ENCODE measurements at regions not wholly inside any gene's neighbourhood (a gene's known extent, or its start where the extent isn't known, plus 50 kb on each side); places are given as distances from the start of the nearest gene placed in this dataset.
"Not testable (repeated sequence)": the region's sequence is repeated elsewhere in the genome, so short reads cannot be mapped to it uniquely, and the experiment has no call there.

DNA sequence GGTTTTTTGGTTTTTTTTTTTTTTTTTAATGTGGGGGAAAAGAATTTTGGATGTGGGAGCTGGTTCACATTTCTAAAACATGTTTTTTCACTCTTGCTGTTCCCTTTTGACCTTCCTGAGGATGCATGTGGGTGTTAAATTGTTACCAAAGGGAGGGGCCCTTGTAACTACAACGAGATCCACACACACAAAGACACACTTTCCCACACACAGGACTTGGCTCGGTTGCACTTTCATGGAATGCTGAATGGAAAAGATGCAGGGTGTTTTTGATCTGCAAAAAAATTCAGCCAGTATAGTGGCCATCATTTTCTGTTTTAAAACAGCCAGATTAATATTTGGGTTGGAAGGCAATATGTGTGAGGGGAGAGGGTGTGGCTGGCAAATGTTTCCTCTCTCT is 576.9 kb downstream of the EBF1 start:
- ATAC-seq: no peak

DNA sequence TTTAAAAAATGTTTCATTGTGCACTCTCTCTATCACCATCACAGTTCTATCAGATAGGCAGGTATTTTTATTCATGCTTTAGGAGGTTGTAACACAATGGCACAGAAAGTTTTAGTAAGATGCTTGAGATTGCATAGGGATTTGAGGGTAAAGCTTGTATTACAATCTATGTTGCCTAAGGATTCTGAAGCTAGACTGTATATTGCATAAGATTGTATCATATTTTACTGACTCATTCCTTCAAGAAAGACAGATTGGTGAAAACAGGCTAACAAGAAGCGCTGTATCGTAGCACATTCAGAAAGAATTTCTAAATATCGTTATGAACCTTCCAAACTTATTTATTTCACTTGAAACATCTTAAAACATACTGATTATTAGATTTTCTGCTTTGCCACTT is 577.7 kb downstream of the EBF1 start:
- ATAC-seq (no peak), DNase-seq (ENCODE audit: low spot score) (no peak)

More for the DNA sequence above, 576.9 kb downstream of the EBF1 start:
- no peak for DNase-seq (ENCODE audit: low spot score)

DNA sequence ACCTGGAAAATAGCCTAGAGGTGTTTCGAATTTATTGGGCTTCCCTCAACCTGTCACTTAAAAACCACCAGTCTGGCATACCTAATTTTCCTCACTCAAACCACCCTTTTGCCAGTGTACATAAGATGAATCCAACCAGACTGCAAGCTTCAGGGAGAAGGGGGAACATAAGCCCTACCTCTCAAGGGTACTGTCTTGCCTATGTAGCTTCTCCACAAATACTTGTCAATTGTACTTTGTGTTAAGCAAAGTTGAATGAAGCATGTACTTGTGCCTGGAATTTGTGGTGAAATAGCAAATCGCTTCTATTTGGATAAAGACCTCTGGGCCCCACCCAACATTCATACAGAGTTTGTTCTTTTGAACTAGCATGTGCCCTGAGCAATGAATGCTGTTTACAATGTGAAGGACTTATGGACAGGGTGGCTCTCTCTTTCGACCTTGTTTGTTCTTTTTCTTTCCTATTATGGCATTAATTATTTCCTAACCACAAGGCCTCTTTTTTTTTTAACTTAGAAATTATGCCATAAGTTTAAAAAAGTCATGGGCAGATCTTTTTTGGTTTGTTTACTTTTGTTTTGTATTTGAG is 580.2 kb downstream of the EBF1 start:
- peak; percentile 48 for ATAC-seq
- DNase-seq (ENCODE audit: low spot score): no peak

DNA sequence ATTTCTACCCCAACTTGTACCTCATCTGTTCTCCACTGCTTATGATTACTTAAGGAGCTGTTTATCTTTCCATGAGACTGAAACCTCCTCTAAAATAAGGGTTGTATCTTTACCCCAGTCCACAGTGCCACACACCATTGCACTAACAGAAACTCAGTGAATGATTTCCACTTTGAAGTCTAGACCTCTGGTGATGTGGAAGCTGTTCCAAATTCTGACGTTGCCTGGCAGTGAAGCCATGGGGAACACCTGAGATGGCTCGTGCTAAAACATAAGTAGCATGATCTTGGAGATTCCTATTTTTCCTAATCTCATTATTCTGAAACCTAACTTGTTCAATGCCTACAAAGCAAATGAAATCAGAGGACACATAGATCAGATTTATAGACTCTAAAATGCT is 583.2 kb downstream of the EBF1 start:
- no peak for ATAC-seq

DNA sequence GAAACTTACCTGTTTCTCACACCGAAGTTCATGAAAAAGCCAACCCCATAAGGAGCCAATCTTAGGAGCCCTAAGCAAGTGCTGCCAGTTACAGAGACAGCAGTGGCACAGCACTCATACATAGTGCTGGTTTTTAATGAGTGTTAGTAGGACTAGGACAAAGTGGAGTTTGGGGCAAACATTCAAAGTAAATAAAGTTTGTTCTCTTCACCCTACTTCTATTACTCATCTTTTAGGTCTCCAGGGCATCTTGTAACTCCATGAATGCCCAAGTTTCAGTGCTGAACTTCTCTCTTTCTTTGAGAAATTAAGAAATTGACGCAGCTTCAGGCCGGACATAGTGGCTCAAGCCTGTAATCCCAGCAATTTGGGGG is 584.7 kb downstream of the EBF1 start:
- DNase-seq (ENCODE audit: low spot score) (no peak), ATAC-seq (no peak)

More for the DNA sequence above, 583.2 kb downstream of the EBF1 start:
- DNase-seq (ENCODE audit: low spot score): no peak

DNA sequence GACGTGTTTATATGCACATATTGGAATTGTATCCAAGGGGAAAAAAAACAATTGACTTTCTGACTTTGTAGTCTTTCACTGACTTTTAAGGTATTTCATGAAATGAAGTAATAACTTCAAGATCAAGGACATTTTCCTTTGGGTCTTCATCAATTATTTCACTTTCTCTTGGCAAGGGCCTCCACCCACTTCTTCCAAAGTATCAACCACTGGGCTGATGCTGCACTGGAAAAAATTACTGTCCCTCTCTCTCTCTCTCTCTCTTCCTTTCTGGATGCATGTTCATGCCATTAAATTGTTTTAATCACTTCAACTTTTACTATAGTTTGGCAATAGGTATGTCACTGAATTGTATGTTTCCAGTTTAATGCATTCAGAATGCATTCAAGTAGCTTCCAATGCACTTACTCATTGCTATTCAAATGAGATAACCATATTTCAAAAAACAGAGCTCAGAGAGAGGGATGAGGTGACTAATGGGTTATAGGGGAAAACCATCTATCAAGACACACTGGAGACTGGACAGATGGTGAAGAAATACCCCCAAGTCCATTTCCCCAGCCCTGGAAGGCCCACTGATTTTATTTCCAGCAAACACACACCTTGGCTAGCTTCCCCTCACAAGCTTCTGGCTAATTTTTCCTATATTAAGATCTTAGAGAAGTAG is 585.3 kb downstream of the EBF1 start:
- ATAC-seq (no peak), DNase-seq (ENCODE audit: low spot score) (no peak)

DNA sequence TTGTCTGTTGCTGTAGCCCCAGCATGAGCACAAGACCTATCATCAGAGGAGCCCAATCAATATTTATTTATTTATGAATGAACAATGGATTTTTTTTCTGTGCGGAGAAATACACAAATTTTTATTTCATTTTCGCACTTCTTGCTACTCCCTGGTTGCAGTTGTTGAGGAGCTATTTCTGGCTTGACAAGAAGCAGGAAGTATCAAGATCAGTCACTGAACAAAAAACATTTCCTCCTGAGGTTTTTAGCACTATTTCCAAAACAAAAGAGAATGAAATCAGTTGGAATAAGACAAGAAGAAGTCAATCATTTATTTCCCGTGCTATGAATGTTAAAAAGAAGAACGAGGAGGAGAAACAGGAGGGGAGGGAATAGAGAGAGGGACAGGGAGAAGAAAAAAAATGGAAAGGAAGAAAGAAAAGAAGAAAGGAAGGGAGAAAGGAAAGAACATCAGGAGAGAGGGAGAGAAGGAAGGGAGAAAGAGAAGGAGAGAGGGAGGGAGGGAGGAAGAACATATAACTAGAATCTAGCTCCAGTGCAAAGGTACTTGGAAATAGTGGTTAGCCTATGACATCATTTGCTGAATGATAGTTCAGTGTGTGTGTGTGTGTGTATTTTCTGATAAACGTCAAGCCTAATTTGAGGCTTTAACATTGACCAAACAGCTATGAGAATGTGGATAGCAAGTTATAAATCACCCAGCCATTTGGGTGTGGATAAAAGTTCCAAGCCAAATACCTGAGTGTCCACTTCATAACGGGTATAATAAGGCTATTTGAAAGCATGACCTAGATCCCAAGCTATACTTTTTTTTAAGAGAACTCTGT is 586.0 kb downstream of the EBF1 start:
- no peak for DNase-seq (ENCODE audit: low spot score)
- no peak for ATAC-seq

DNA sequence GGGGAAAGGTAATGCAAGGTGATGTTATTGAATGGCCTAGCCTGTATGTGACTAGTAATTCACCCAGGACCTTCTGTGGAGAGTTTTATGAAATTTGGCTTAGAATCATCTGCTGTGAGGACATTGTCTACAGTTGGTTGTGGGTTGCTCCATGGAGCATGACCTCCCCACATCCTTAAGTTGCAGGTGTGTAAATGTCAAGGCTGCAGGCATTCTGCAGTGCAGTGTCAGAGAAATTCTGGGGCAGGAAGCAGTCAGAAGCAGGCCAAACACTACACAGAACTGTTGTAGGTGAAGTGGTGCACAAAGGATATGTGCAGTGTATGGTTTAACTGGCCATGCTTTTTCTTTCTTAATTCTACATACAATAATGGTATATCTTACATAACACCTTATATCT is 588.3 kb downstream of the EBF1 start:
- no peak for ATAC-seq
- no peak for DNase-seq (ENCODE audit: low spot score)

DNA sequence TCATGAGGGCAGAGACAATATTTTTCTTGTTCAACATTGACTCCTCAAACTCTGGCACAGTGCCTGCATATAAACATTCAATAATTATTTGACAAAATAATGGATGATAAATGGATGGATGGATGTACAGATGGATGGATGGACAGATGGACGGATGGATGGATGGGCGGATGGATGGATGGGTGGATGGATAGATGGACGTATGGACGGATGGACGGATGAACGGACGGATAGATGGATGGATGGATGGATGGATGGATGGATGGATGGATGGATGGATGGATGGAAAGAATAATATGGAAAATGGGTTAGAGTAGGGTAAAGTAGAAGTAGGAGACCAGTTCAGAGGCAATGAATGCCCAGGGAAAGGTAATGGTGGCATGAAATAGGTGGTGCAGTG is 589.2 kb downstream of the EBF1 start:
- DNase-seq (ENCODE audit: low spot score) (no peak), ATAC-seq (no peak)

DNA sequence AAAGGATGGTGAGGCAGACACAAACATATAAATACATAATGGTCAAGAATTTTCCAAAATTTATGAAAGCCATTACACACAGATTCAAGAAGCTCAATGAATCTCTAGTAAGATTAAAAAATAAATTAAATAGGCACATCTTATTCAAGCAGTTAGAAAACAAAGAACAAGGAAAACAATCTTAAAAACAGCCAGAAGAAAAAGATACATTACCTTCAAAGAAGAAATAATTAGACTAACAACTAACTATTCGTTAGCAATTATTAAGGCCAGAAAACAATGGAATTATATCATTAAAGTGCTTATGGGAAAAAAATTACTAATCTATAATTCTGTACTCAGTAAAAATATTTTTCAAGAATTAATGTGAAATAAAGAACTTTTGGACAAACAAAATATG is 593.1 kb downstream of the EBF1 start:
- no peak for DNase-seq (ENCODE audit: low spot score)

DNA sequence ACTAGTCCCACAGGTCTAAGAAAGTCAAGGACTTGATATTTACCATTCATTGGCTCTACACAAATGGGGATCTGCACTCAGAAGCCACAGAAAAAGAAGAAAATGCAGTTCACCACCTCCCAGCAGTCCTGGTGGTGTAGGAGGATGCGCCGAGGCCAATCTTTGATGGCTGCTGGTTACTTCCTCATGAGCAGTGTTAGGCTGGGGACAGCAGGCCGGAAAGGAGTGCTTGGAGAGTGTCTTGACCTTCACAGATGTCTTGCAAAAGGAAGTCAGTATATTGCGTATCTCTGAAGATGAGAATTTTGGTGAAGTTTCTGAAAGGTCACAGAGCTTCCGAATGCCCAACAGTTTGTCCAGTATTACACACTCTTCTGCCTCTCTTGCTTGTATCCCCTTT is 597.0 kb downstream of the EBF1 start:
- ATAC-seq (peak; percentile 34), DNase-seq (ENCODE audit: low spot score) (no peak)

More for the DNA sequence above, 593.1 kb downstream of the EBF1 start:
- no peak for ATAC-seq

DNA sequence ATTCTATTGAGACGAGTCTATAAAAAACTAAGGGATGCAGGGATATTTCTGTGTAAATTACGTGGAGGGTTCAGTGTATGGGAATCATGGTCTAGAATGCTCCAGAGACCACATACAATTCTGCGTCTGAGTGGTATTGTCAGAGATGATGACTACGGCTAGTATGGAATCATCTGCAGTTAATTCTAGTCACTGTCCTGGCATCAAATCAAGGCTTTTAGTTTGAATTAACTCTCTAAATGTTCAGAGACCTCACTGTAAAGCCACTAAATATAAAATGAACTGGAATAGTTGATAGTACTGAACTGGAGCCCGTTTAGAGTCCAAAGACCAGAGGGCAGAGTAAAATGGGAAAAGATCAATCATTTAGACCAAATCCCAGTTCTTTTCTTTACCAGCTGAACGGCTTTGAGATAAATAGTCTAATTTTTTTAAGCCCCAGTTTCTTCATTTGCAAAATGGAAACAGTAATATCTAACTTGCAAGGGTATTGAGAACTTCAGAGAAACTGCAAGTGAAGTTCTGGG is 599.8 kb downstream of the EBF1 start:
- ATAC-seq (peak; percentile 80), DNase-seq (ENCODE audit: low spot score) (no peak)

DNA sequence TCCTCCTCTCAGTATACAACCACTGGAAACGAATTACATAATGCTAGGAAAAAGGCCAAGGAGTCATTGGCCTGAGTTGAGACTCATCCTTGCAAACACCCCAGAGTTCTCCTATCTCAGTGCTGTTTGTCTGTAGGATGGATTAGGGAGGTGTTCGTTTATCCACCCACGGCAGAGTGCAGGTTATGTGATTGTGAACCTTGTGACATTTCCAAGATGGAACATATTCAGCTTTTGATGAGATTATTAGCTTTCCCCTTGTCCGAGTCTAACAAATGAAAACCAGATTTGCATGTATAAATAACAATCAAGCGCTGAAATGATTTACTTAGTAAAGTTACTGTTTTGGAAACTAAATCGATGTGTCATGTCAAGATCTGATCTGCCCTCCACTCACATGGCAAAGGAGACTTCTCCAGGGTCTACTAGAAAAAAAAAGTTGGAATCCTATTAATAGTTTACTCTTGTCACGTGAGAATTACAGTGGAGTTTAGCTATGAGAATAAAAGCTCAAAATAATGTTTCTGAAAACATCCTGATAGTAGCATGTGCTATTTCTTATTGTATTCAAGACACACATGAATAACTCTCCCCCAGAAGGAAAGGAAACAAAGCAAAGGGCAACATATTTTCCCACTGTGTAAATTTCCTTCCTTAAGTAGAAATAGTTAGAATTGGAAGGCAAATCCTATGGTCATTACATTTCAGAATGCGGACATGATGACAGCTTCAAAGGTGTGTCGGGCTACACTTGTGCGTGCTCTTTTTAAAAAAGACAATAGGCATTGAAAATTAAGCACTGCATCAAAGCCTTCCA is 600.4 kb downstream of the EBF1 start:
- DNase-seq (ENCODE audit: low spot score) (no peak), ATAC-seq (peak; percentile 82)

DNA sequence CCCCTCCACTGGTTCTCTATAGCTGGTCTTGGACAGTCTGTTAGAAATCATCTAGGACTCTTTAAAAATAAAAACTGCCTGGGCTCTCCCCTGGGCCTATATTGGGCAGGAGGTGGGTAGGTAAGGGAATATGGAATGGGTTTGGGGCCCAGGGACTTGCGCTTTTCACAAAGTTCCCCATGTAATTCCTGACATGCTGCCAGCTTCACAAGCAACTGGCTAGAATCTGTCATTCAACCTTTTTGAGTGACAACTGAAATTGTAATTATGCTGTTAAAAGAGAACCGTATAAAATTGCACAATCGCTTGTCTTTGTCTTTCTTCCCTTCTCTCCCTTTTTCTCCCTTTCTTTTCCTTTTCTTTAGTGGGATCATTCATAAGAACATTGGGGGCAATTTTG is 603.1 kb downstream of the EBF1 start:
- ATAC-seq (no peak), DNase-seq (ENCODE audit: low spot score) (no peak)

DNA sequence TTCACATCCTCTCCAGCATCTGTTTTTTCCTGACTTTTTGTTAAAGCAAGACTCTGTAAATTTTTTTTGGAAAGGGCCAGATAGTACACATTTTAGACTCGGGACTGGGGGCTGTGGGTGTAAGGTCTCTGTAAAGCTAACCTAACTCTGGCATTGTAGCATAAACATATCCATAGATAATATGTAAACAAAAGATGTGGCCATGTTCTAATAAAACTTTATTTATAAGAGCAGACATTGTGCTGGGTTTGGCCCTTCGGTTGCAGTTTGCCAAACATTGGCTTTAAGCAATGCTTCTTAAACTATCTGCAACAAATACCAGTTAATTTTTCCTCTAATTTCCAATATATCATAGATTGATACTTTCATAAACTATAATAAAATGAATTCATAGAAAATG is 605.2 kb downstream of the EBF1 start:
- DNase-seq (ENCODE audit: low spot score) (no peak), ATAC-seq (no peak)

DNA sequence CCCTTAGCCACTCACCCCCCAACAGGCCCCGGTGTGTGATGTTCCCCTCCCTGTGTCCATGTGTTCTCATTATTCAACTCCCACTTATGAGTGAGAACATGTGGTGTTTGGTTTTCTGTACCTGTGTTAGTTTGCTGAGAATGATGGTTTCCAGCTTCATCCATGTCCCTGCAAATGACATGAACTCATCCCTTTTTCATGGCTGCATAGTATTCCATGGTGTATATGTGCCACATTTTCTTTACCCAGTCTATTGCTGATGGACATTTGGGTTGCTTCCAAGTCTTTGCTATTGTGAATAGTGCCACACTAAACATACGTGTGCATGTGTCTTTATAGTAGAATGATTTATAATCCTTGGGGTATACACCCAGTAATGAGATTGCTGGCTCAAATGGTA is 605.7 kb downstream of the EBF1 start:
- not testable (repeated sequence) for DNase-seq (ENCODE audit: low spot score); ATAC-seq

DNA sequence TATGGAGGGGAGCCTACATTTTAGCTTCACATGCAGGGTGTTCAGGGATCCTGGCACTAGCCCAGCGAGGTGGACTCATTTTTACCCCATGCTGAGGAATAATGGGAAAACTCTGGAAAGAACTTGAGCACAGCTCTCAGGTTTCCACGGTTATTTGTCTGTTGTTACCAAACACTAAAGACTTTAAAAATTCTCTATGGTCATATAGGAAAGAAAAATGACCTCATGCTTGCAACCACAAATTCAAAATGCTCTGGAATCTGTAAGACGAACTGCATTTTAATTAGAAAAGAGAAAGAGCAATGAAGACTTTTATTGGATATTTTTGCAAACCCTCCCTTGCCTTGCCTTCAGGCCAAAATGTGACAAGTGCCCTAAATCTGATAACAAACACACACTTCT is 606.9 kb downstream of the EBF1 start:
- ATAC-seq (no peak), DNase-seq (ENCODE audit: low spot score) (no peak)

DNA sequence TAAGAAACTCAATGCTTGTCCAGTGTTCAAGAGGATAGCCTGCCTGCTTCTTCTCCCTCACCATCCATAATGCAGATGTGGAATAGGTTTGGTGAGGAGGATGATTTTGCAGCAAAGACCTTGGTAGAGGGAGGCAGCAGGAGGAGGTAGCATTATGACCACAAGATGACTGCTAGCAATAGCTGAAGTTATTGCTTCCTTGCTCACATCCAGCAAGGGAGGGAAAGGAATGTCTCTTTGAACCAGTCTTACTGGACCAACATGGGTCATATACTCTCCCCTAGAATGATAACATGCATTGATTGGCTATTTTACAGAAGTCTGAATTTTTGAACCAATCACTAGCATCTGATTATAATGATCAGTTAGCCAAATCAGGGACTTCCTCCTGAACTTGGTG is 607.6 kb downstream of the EBF1 start:
- ATAC-seq (no peak), DNase-seq (ENCODE audit: low spot score) (no peak)

DNA sequence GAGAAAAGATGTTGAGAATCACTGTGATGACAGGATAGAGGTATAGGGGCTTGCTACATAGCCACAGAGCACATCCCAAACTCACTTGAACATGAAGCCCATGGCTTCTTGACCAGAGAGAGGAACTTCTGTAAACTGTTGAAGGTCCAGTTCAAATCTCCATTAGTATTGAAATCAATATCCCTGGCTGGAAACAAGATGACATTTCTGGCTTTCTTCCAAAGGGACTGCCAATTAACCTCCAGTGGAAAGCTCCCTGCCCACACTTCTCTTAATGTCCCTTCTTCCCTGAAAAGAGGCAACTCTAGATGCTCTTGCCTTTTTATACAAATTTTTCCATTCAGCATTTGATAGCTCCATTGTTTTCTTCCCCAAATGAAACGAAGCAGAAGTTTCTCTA is 612.1 kb downstream of the EBF1 start:
- ATAC-seq: peak; percentile 59

DNA sequence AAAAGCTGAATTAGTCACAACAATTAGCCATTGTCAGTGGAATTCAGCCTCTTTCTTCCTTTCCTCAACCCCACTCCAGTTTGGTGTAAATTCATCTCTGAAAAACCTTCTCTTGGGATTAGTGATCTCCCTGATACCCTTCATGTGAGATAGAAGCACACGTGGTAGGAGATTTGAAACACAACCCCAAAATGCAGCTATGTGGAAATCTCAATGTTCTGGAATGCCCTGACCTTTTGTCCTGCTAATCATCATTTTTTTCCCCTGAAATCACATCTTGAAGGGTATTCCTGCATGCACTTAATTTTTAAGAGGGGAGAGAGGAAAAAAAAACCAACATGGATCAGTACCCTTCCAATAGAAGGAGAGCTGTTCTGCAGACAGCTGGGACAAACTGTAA is 612.6 kb downstream of the EBF1 start:
- no peak for ATAC-seq

More for the DNA sequence above, 612.1 kb downstream of the EBF1 start:
- DNase-seq (ENCODE audit: low spot score): no peak

DNA sequence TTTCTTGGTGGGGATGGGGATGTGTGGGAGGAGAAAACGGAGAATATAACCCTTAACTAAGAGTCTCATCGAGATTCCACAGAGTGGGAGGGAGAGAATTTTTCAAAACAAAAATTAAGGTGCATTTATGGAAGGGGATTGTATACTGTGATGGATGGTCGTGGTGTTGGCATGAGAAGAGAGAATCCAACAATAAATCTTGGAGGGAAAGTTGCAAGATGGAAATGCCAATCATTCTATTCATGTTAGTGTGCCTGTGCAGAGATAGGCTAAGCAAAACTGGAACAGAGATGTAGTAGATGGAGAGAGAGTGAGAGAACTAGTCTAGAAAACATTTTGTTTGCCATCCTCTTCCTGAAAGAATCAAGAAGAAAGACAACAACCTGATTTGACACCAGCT is 613.1 kb downstream of the EBF1 start:
- ATAC-seq (no peak), DNase-seq (ENCODE audit: low spot score) (no peak)

More for the DNA sequence above, 612.6 kb downstream of the EBF1 start:
- DNase-seq (ENCODE audit: low spot score): no peak

All from left lobe of liver (tissue), 2 donors.